OCI-LY1 (cell line): ENCODE measurements at regions not wholly inside any gene's neighbourhood (a gene's known extent, or its start where the extent isn't known, plus 50 kb on each side); places are given as distances from the start of the nearest gene placed in this dataset.

Experiments used
- EZH2 ChIP-seq: fragments of 200-600 bp; sonication (generic), shearing (Covaris generic); IDR thresholded peaks from 2 replicates; pipeline ENCODE4 v1.8.0; 2017; ENCODE audit warnings: borderline replicate concordance, mixed run types, mild to moderate bottlenecking, antibody characterized with exemption, low read length, moderate library complexity, mixed read lengths
- TF ChIP-seq, protein P1 (sequence below): fragments of 200-600 bp; sonication (generic), shearing (Covaris generic); IDR thresholded peaks from 2 replicates; pipeline ENCODE4 v1.5.1; 2017; ENCODE audit warnings: mild to moderate bottlenecking, antibody characterized with exemption, low read length, moderate library complexity, mixed read lengths

DNA sequence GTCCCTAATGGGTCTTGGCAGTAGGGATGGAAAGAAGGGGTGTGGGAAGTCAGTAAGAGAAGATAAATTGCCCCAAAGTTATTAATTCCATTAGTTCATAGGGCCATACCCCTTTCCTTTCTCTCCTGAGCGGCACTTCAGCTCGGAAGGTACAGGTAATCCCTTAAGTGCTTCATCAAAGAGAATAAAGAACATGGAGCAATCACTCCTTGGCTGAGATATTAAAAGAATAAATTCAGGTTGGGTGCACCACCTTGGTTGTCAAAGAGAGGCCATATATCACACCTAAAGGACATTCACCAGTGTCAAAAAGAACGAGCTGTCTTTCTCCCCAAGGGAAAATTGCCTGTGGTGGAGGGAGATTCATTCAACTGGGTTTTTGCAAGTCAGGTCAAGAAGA is 87.5 kb downstream of the EDN3 start:
- TF ChIP-seq, protein P1, sequence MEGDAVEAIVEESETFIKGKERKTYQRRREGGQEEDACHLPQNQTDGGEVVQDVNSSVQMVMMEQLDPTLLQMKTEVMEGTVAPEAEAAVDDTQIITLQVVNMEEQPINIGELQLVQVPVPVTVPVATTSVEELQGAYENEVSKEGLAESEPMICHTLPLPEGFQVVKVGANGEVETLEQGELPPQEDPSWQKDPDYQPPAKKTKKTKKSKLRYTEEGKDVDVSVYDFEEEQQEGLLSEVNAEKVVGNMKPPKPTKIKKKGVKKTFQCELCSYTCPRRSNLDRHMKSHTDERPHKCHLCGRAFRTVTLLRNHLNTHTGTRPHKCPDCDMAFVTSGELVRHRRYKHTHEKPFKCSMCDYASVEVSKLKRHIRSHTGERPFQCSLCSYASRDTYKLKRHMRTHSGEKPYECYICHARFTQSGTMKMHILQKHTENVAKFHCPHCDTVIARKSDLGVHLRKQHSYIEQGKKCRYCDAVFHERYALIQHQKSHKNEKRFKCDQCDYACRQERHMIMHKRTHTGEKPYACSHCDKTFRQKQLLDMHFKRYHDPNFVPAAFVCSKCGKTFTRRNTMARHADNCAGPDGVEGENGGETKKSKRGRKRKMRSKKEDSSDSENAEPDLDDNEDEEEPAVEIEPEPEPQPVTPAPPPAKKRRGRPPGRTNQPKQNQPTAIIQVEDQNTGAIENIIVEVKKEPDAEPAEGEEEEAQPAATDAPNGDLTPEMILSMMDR = no peak
- no peak for TF ChIP-seq EZH2
